K562 (cell line): ENCODE measurements at regions not wholly inside any gene's neighbourhood (a gene's known extent, or its start where the extent isn't known, plus 50 kb on each side); places are given as distances from the start of the nearest gene placed in this dataset.

Experiments
- ATAC-seq: fragments of 200-7000 bp; cut with Tn5 transposase; 3 replicates; pipeline ENCODE4 v1.9.1; 2020; ENCODE audit warnings: moderate library complexity
- BruUV-seq: library from RNA; stranded (reverse); fragments of 400-500 nt; replicated peaks from 2 replicates; lab custom pipeline; 2021; lab: Mats Ljungman, UMichigan
- CTCF ChIA-PET: fragments of 300-600 bp; formaldehyde crosslinking; extraction: SDS; loops from one replicate; lab custom pipeline; 2021; ENCODE audit warnings: low intra/inter-chr PET ratio; lab: Yijun Ruan, JAX
- POLR2A ChIA-PET: fragments of 300-600, 350-650 bp; sonication (Branson Sonifier 250); formaldehyde crosslinking; extraction: SDS; loops from one replicate; lab custom pipeline; 2021; ENCODE audit warnings: antibody characterized with exemption, inconsistent platforms; lab: Yijun Ruan, JAX
- DNase-seq, 4 experiments: peaks; one replicate each; pipeline versions ENCODE4 v3.0.0 to v3.0.0-alpha.2; 2011 to 2018; ENCODE audit warnings: low spot score in 3 of 4, mixed read lengths in 3 of 4; ENCODE audit errors: extremely low read depth in 1 of 4
- FAIRE-seq: peaks from 2 replicates; lab custom pipeline; 2011; peaks lifted over from hg19 to GRCh38; lab: Jason Lieb, UNC
- H2AFZ ChIP-seq: 2 replicates; pipeline ENCODE4 v1.6.0; 2011; ENCODE audit warnings: low read depth, low read length, control low read depth, inconsistent platforms
- H3K27ac ChIP-seq: fragments of 200-600 bp; 3 replicates; pipeline ENCODE4 v1.8.0; 2011; ENCODE audit warnings: low read depth, mild to moderate bottlenecking, control low read depth, inconsistent platforms, low read length, moderate library complexity, mixed read lengths; ENCODE audit errors: extremely low read depth
- H3K27me3 ChIP-seq, 2 experiments: fragments of 300-600 bp in 1 of 2; 2 replicates in 1 of 2; 3 replicates in 1 of 2; pipeline versions ENCODE4 v1.6.0 to v1.8.0; 2011; ENCODE audit warnings: inconsistent platforms in 2 of 2, low read length in 2 of 2, mild to moderate bottlenecking in 1 of 2, mixed read lengths in 1 of 2, moderate library complexity in 1 of 2; ENCODE audit not compliant: control insufficient read depth in 2 of 2, insufficient read depth in 2 of 2
- H3K36me3 ChIP-seq: fragments of 300-600 bp; 3 replicates; pipeline ENCODE4 v1.8.0; 2011; ENCODE audit warnings: mild to moderate bottlenecking, low read length, inconsistent platforms; ENCODE audit not compliant: control insufficient read depth, insufficient read depth
- H3K4me1 ChIP-seq, 2 experiments: fragments of 200-600 bp in 1 of 2; replicated peaks in 1 of 2; 2 replicates in 1 of 2; 3 replicates in 1 of 2; pipeline versions ENCODE4 v1.5.1 to v1.8.0; 2011; ENCODE audit warnings: inconsistent platforms in 2 of 2, low read length in 2 of 2, mild to moderate bottlenecking in 1 of 2, mixed read lengths in 1 of 2, moderate library complexity in 1 of 2; ENCODE audit not compliant: control insufficient read depth in 2 of 2, insufficient read depth in 2 of 2
- H3K4me2 ChIP-seq: 2 replicates; pipeline ENCODE4 v1.6.1; 2011; ENCODE audit warnings: low read length, control low read depth, inconsistent platforms, mixed read lengths; ENCODE audit not compliant: insufficient read depth
- H3K4me3 ChIP-seq: fragments of 200-600 bp; sonication (generic), shearing (Covaris generic); 2 replicates; pipeline ENCODE4 v1.5.1; 2016; ENCODE audit warnings: control low read depth, inconsistent platforms
- H3K79me2 ChIP-seq: fragments of 200-600 bp; 3 replicates; pipeline ENCODE4 v1.8.0; 2011; ENCODE audit warnings: low read length, inconsistent platforms; ENCODE audit not compliant: control insufficient read depth, insufficient read depth
- H3K9ac ChIP-seq, 2 experiments: 2 replicates each; pipeline versions ENCODE4 v1.6.0 to v1.6.1; 2011; ENCODE audit warnings: low read depth in 2 of 2, low read length in 2 of 2, control low read depth in 1 of 2, inconsistent platforms in 1 of 2, mild to moderate bottlenecking in 1 of 2, mixed read lengths in 1 of 2; ENCODE audit not compliant: insufficient read depth in 1 of 2
- H3K9me1 ChIP-seq: one replicate; pipeline ENCODE4 v1.6.0; 2011; ENCODE audit warnings: inconsistent platforms, mild to moderate bottlenecking, low read length, moderate library complexity; ENCODE audit not compliant: control insufficient read depth, insufficient read depth
- H3K9me3 ChIP-seq: replicated peaks from 2 replicates; pipeline ENCODE4 v1.5.1; 2011; ENCODE audit warnings: low read depth, low read length, inconsistent platforms; ENCODE audit not compliant: control insufficient read depth, insufficient read depth
- H4K20me1 ChIP-seq: replicated peaks from 2 replicates; pipeline ENCODE4 v1.6.1; 2011; ENCODE audit warnings: low read length, inconsistent platforms, mixed read lengths; ENCODE audit not compliant: control insufficient read depth, insufficient read depth
- BACH1 ChIP-seq: fragments of 200-800 bp; sonication (Bioruptor generic); IDR thresholded peaks from 2 replicates; pipeline ENCODE4 v1.6.1; 2016; ENCODE audit warnings: missing genetic modification characterization, missing compliant biosample characterization
- CBX5 ChIP-seq: IDR thresholded peaks from 2 replicates; pipeline ENCODE4 v1.6.1; 2014; ENCODE audit warnings: low read depth, borderline replicate concordance
- CREBBP ChIP-seq: IDR thresholded peaks from one replicate; pipeline ENCODE4 v1.6.1; 2012; ENCODE audit warnings: low read depth, mild to moderate bottlenecking, control low read depth, inconsistent platforms, low read length
- FOSL1 ChIP-seq: fragments of 200-800 bp; sonication (Bioruptor generic); conservative IDR thresholded peaks from 2 replicates; pipeline ENCODE4 v1.6.1; 2016; ENCODE audit warnings: missing genetic modification characterization, missing compliant biosample characterization
- FOXA1 ChIP-seq: fragments of 450-650 bp; IDR thresholded peaks from 2 replicates; pipeline ENCODE4 v1.6.1; 2016; ENCODE audit warnings: mild to moderate bottlenecking, borderline replicate concordance
- FOXJ2 ChIP-seq: fragments of 200-800 bp; sonication (Bioruptor generic); IDR thresholded peaks from 2 replicates; pipeline ENCODE4 v1.6.1; 2016; ENCODE audit warnings: missing genetic modification characterization, missing compliant biosample characterization
- FOXP1 ChIP-seq: sonication (generic); formaldehyde crosslinking; IDR thresholded peaks from 2 replicates; pipeline ENCODE4 v1.8.0; 2022; ENCODE audit warnings: mild to moderate bottlenecking, missing genetic modification reagents
- GTF2A2 ChIP-seq: IDR thresholded peaks from 2 replicates; pipeline ENCODE4 v1.6.1; 2016; ENCODE audit warnings: mild to moderate bottlenecking, missing genetic modification characterization, missing compliant biosample characterization
- MCM3 ChIP-seq: fragments of 450-650 bp; IDR thresholded peaks from 2 replicates; pipeline ENCODE4 v1.6.1; 2016
- PURB ChIP-seq: sonication (generic); formaldehyde crosslinking; IDR thresholded peaks from 2 replicates; pipeline ENCODE4 v1.9.0; 2021; ENCODE audit warnings: low read depth, mild to moderate bottlenecking, missing genetic modification reagents
- RBM17 ChIP-seq: fragments of 200-400 bp; formaldehyde crosslinking; IDR thresholded peaks from 2 replicates; pipeline ENCODE4 v1.6.1; 2017; ENCODE audit warnings: low read depth, mild to moderate bottlenecking, low read length, borderline replicate concordance
- TAL1 ChIP-seq: fragments of 450-650 bp; IDR thresholded peaks from 2 replicates; pipeline ENCODE4 v1.6.1; 2016; ENCODE audit warnings: mild to moderate bottlenecking
- ZNF224 ChIP-seq: sonication (generic); formaldehyde crosslinking; IDR thresholded peaks from 2 replicates; pipeline ENCODE4 v1.8.0; 2022; ENCODE audit warnings: mild to moderate bottlenecking, missing genetic modification reagents
- WGBS: fragments of 100-300 bp; shearing (Covaris generic); methylation state at CpG from one replicate; pipeline ENCODE4 v1.1.6; 2016; ENCODE audit warnings: low coverage, mixed read lengths; ENCODE audit not compliant: insufficient coverage; ENCODE audit errors: missing lambda C conversion rate; 5-methylcytosine and 5-hydroxymethylcytosine counted together
- in situ Hi-C: fragments of 300-500 bp; cut with MboI; formaldehyde crosslinking; loops from 4 replicates; pipeline ENCODE4 v1.15.0; 2018; ENCODE audit warnings: inconsistent platforms, mixed read lengths
- intact Hi-C: fragments of 100-400 bp; cut with micrococcal nuclease; formaldehyde crosslinking; loops from 2 replicates; pipeline ENCODE4 v1.14.2; 2022
- TF ChIP-seq, protein P1 (sequence below): fragments of 450-650 bp; IDR thresholded peaks from 2 replicates; pipeline ENCODE4 v1.6.1; 2018; ENCODE audit not compliant: partially characterized antibody
- TF ChIP-seq, protein P2 (sequence below): sonication (generic); formaldehyde crosslinking; IDR thresholded peaks from 2 replicates; pipeline ENCODE4 v1.8.0; 2022; ENCODE audit warnings: mild to moderate bottlenecking, missing genetic modification reagents
- TF ChIP-seq, protein P3 (sequence below), 2 experiments: fragments of 250-450 bp in 1 of 2; fragments of 450-650 bp in 1 of 2; sonication (Bioruptor Pico) in 1 of 2; IDR thresholded peaks; 2 replicates each; pipeline versions ENCODE4 v1.6.1 to v1.8.0; 2016 to 2021; ENCODE audit warnings: mild to moderate bottlenecking in 2 of 2, moderate library complexity in 2 of 2, missing compliant biosample characterization in 1 of 2, missing genetic modification characterization in 1 of 2

DNA sequence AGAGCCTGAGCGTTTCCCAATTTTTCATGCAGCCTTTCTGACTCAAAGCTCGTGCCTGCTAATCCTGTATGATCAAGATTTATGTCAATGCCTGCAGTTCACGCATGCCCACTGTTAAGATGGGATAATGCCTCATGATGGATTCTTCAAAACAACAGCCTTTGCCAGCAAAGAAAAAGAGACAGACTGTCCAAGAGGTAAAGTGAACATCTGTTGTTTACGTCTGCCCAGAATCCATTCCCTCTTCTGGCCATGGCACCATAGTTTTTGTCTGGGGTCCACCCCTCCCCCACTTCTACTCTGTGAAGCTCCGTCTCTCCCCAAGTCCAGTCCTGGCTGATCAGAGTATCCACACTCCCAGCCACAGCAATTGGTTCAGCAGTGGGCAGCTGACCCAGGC, 91.9 kb upstream of the EYA2 start:
- CTCF ChIA-PET: no interaction called here
- H3K27ac ChIP-seq: no peak overlapping the region
- H4K20me1 ChIP-seq: no peaks in the 10 kb centered on the region
- H3K79me2 ChIP-seq: no peaks in the 10 kb centered on the region
- 3% methylated on average over 5 of the region's 5 CpGs for WGBS
- no peak overlapping the region for H3K9ac ChIP-seq
- H3K27me3 ChIP-seq: peaks cover 4 to 37% of the 10 kb centered on the region in 2 experiments; a peak in 4 of 5 replicates
- DNase-seq (no peak), FAIRE-seq (no peak), ATAC-seq (no peak)
- TF ChIP-seq GTF2A2 (tag): no peak
- no peak for TF ChIP-seq TAL1
- TF ChIP-seq CREBBP: no peak
- TF ChIP-seq, protein P1, sequence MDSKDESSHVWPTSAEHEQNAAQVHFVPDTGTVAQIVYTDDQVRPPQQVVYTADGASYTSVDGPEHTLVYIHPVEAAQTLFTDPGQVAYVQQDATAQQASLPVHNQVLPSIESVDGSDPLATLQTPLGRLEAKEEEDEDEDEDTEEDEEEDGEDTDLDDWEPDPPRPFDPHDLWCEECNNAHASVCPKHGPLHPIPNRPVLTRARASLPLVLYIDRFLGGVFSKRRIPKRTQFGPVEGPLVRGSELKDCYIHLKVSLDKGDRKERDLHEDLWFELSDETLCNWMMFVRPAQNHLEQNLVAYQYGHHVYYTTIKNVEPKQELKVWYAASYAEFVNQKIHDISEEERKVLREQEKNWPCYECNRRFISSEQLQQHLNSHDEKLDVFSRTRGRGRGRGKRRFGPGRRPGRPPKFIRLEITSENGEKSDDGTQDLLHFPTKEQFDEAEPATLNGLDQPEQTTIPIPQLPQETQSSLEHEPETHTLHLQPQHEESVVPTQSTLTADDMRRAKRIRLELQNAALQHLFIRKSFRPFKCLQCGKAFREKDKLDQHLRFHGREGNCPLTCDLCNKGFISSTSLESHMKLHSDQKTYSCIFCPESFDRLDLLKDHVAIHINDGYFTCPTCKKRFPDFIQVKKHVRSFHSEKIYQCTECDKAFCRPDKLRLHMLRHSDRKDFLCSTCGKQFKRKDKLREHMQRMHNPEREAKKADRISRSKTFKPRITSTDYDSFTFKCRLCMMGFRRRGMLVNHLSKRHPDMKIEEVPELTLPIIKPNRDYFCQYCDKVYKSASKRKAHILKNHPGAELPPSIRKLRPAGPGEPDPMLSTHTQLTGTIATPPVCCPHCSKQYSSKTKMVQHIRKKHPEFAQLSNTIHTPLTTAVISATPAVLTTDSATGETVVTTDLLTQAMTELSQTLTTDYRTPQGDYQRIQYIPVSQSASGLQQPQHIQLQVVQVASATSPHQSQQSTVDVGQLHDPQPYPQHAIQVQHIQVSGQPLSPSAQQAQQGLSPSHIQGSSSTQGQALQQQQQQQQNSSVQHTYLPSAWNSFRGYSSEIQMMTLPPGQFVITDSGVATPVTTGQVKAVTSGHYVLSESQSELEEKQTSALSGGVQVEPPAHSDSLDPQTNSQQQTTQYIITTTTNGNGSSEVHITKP: no peak
- TF ChIP-seq FOXJ2 (tag): no peak
- no peak for TF ChIP-seq FOXP1
- TF ChIP-seq, protein P2, sequence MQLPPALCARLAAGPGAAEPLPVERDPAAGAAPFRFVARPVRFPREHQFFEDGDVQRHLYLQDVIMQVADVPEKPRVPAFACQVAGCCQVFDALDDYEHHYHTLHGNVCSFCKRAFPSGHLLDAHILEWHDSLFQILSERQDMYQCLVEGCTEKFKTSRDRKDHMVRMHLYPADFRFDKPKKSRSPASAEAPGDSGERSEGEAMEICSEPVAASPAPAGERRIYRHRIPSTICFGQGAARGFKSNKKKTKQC: no peak
- no peak for TF ChIP-seq RBM17
- no peak for TF ChIP-seq PURB
- no peak for TF ChIP-seq CBX5
- TF ChIP-seq, protein P3, sequence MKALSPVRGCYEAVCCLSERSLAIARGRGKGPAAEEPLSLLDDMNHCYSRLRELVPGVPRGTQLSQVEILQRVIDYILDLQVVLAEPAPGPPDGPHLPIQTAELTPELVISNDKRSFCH (CRISPR knock-in tag; IDR thresholded peaks at IDR 0.05): no peak
- TF ChIP-seq, protein P3 (tag; IDR thresholded peaks at IDR 0.05): no peak
- TF ChIP-seq FOSL1 (tag): no peak
- no peak for TF ChIP-seq BACH1 (tag)
- TF ChIP-seq MCM3: no peak
- no peak for TF ChIP-seq ZNF224 (CRISPR knock-in tag)
- no peak for TF ChIP-seq FOXA1
- no peaks in the 10 kb centered on the region for H3K9me3 ChIP-seq
- intact Hi-C loops: no loop called here
- no peaks in the 10 kb centered on the region for H3K36me3 ChIP-seq
- no peak overlapping the region for H2AFZ ChIP-seq
- POLR2A ChIA-PET: interaction anchor here (0.6 to 0.9 kb wide), 4 partner anchors 10 to 1634 kb away, joined by 3 to 4 read pairs (median 3); no protein-coding TSS in a partner anchor
- H3K4me1 ChIP-seq: no peaks in the 10 kb centered on the region; a peak in 1 of 5 replicates
- in situ Hi-C loops: no loop called here
- H3K4me3 ChIP-seq: no peak overlapping the region
- no peaks in the 10 kb centered on the region for H3K9me1 ChIP-seq
- no TSS peak for BruUV-seq
- H3K4me2 ChIP-seq: no peak overlapping the region
